Adrenal gland (tissue), 5 donors: ENCODE measurements at regions not wholly inside any gene's neighbourhood (a gene's known extent, or its start where the extent isn't known, plus 50 kb on each side); places are given as distances from the start of the nearest gene placed in this dataset.

Experiments
- POLR2A ChIP-seq, 2 donors: fragments of 450-650 bp; IDR thresholded peaks; one replicate each; pipeline ENCODE4 v1.6.1; 2017; ENCODE audit warnings: antibody characterized with exemption in 2 of 2, mild to moderate bottlenecking in 2 of 2, moderate library complexity in 1 of 2
- TF ChIP-seq, protein P1 (sequence below), 6 experiments: fragments of 450-650 bp in 4 of 6; fragments of 200-600 bp in 2 of 6; sonication (generic) in 1 of 6; IDR thresholded peaks; 1 replicate in 5 of 6; 2 replicates in 1 of 6; pipeline versions ENCODE4 v1.5.1 to v1.8.0; 2016 to 2021; ENCODE audit warnings: antibody characterized with exemption in 6 of 6, mild to moderate bottlenecking in 2 of 6, moderate library complexity in 1 of 6
- donor health status: DM: no; HTN: no; CAD: no.

DNA sequence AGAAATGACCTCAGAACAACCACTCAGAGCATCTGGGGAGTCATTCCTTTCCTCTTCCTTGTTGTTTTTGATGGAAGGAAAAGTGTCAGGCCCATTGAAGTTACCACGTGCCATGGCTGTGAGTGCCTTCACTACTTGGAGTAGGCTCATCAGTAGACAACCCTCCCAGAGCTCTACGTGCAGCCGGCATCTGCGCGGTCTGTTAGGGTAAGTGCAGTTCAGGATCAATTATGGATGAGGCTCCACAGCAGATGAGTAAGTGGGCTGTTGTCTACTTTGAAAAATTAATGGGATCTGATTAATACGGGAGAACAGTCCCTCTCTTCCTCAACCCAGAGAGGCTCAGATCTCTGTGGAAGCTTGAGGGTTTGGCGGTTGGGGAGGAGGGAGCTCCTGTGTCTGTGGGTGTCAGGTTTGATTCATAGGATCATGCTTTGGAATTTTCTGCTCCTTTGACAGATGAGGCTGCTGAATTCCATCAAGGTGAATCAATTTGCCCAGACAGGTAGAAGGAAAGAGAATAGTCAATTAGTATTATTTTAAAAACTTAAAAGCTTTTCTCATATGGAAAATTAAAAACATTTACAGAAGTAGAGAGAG is 93.8 kb upstream of the TOX2 start:
- TF ChIP-seq, protein P1, sequence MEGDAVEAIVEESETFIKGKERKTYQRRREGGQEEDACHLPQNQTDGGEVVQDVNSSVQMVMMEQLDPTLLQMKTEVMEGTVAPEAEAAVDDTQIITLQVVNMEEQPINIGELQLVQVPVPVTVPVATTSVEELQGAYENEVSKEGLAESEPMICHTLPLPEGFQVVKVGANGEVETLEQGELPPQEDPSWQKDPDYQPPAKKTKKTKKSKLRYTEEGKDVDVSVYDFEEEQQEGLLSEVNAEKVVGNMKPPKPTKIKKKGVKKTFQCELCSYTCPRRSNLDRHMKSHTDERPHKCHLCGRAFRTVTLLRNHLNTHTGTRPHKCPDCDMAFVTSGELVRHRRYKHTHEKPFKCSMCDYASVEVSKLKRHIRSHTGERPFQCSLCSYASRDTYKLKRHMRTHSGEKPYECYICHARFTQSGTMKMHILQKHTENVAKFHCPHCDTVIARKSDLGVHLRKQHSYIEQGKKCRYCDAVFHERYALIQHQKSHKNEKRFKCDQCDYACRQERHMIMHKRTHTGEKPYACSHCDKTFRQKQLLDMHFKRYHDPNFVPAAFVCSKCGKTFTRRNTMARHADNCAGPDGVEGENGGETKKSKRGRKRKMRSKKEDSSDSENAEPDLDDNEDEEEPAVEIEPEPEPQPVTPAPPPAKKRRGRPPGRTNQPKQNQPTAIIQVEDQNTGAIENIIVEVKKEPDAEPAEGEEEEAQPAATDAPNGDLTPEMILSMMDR (IDR thresholded peaks at IDR 0.05) = no peak
- no peak for TF ChIP-seq POLR2A (IDR thresholded peaks at IDR 0.05)
